HG03066 (cell line): ENCODE measurements at regions not wholly inside any gene's neighbourhood (a gene's known extent, or its start where the extent isn't known, plus 50 kb on each side); places are given as distances from the start of the nearest gene placed in this dataset.
A peak's percentile ranks its signal among the peaks of the same experiment; 100 is the strongest.

Experiments used
- ATAC-seq: cut with Tn5 transposase; IDR thresholded peaks from one replicate; pipeline ENCODE4 v1.9.1; 2021; ENCODE audit warnings: low read depth; ENCODE audit not compliant: unreplicated experiment

DNA sequence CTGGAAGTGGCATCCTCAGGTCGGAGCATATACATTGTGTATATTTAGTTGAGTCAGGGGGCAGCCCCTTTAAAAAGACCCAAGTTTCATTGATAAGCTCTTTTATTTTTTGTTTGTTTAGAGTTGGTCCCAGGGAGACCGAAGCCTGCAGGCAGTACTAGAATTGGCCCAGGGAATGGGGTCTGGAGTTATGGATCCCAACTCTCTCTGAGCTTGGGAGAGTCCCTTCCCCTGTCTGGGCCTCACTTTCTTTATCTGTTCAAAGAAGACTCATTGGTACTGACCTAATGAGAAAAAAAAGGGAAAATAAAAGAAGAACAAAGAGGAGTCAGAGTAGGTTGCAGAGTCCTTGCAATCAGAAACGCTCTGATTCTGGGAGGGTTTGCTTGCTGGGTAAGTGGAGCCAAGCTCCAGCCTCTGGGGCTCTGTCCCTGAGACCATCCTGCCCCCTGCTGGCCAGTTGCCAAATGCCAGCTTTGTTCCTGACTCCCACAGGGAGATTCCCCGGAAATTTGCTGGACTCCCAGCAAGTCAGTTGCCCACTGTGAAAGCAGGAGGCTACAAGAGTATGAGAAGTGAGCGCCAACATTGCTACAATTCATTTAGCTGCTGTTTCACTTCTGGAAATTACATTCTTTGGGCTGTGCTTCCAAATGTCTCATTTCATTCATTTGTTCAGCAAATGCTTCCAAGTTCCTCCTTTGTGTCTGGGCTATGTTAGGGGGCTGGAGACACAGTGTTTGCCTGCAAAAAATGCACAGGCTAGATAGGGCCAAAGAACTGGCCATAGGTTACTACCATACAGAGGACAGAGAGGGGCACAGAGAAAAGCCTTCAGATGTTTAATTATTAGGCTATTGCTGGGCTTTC is 156.2 kb downstream of the MELK start:
- ATAC-seq = peak; percentile 63

- ATAC-seq = no peak
Measured at GRCh38 chr9:36729906-36730305, 157.2 kb downstream of the MELK start.

GRCh38 chr9:36730414-36730813 is 157.7 kb downstream of the MELK start:
- ATAC-seq = no peak

DNA sequence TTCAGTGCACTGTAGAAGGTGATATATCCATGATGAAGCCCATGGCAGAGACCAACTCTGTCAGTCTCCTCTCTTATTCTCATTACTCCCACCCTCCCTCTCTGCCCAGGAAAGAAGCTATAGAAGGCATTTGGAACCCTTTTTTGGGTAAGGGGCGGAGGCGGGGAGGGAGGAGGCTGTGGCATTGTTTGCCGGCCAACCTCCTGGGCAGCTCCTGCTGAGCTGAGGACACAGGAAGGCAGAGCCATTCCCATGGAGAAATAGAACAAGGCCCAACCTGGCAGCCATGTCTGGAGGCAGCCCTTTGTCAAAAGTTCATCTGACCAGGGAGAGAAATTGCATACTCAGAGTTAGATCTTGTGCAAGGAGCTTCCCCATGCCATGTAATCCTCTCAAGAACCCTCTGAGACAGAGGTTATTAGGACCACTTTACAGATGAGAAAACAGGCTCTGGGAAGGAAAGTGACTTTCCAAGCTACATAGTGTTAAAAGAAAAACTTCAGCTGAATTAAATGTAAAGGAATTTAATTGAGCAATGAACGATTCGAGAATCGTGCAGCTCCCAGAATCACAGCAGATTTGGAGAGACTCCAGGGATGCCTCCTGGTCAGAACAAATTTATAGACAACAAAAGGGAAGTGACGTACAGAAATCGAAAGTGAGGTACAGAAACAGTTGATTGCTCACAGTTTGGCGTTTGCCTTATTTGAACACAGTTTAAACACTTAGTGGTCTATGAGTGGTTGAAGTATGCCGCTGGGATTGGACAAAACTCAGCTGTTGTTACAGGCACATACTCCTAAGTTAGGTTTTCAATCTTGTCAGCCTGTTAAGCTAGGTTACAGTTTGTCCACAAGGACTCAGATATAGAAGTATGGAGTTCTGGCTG is 158.6 kb downstream of the MELK start:
- ATAC-seq = no peak

DNA sequence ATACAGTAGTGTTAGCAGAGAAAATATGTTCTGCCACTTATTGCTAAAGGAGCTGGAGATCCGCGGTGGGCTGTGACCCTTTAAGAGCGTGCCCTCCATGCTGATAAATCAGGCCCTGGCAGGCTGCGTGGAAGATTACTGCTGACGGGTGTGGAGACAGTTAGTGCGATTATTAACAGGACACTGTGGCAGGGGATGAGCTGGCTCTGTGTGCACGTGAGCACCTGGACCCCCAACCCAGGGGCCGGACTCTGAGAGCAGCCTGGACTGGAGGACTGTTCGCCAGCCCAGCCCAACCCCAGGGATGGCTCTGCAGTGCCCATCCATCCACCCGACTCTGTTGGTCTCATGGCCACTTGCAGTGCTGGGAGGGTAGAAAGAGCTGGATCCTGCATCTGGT is 162.0 kb downstream of the MELK start:
- no peak for ATAC-seq

DNA sequence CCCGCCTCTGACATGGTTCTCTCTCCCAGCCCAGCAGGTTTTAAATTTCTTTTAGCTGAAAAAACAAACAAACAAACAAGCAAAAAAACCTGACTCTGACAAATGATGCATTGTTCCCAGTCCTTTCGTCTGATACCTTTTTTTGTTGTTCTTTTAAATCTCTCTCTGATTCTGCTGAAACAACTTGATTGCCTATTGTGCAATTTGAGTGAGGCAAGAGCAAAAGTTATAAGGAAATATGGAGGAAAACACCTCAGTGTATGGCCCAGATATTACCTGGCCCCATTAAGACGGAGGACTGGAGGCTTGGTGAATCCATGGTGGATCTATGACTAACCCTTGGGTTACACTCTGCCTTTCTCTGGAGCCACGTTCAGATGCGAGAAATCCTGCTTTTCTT is 164.0 kb downstream of the MELK start:
- ATAC-seq = no peak

GRCh38 chr9:36738318-36738976 is 165.8 kb downstream of the MELK start:
- ATAC-seq = no peak

DNA sequence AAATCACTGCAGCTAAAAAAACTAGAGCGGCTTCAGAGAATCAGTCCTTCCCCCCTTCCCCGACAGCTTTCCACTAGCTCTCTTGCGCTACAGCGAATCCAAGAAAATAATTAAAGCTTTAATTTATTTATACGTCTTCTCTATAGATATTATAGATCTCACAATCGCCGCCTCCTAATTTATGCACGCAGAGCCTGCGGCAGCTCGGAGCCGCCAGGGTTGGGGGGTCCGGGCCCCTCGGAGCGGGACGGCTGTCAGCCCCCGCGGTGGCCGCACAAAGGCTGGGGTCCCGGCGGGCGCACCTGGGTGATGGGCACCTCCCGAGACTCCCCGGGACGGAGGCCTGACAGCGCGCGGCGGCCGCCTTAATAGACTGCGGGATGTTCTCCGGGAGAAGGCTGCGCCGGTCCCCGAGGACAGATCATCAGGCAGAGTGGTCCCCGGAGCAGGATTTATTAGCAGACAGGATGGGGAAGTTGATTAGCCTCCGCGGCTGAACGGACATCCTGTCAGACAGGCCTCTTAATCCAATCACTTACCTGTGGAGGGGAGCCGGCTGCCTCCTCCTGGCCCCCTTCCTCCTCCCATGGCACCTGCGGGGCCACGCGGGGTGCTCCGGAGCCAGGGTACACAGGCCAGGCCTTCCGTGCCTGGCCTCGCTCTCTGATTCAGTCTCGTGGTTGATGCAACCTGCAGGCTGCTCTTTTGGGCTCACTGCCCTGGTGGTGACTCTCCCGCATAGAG is 166.8 kb downstream of the MELK start:
- ATAC-seq = no peak

- no peak for ATAC-seq
Measured at GRCh38 chr9:36742264-36742663, 169.6 kb downstream of the MELK start.

DNA sequence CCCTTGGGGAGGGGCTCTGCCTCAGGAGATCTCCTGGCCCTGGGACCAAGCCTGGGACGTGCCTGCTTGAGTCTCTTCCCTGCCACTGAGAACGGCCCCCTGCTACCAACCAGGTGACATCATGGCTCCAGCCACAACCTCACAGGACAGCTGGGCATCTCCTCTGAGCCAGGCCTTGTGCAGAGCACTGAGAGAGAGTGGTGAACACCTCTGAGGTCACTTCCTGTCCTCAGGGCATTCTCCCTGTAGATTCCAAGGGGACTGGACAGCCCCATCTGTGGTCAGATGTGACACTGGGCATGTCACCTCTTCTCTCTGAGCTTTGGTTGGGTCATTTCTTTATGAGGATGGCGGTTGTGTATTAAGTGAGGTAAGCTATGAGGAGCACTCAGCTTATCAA is 172.0 kb downstream of the MELK start:
- ATAC-seq = no peak

- ATAC-seq = no peak
Measured at GRCh38 chr9:36745977-36746376, 173.3 kb downstream of the MELK start.

DNA sequence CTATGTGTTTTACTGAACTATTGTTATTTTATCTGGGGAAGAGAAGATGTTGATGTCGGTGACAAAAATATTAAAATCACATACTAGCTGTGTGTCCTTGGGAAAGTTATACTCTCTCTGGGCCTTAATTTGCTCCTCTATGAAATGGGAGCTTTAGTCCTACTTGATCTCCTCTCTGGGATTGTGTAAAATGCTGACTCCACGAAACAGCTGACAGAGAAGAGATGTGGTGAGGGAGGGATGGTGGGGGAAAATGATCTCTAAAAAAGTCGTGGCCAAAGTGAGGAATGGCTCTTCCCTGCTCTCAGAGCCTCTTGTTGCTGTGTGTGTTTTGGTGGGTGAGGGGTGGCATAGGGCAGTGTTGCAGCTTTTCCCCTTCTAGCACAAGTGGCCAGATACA is 173.7 kb downstream of the MELK start:
- ATAC-seq = no peak

GRCh38 chr9:36748322-36748899 is 175.7 kb downstream of the MELK start:
- no peak for ATAC-seq

- ATAC-seq = no peak
Measured at GRCh38 chr9:36749461-36749860, 176.8 kb downstream of the MELK start.

- ATAC-seq = no peak
Measured at GRCh38 chr9:36750630-36751029, 177.9 kb downstream of the MELK start.

- ATAC-seq = no peak
Measured at GRCh38 chr9:36755019-36755418, 182.3 kb downstream of the MELK start.

- ATAC-seq = no peak
Measured at GRCh38 chr9:36759141-36759540, 186.4 kb downstream of the MELK start.

- no peak for ATAC-seq
Measured at GRCh38 chr9:36759976-36760375, 187.3 kb downstream of the MELK start.

DNA sequence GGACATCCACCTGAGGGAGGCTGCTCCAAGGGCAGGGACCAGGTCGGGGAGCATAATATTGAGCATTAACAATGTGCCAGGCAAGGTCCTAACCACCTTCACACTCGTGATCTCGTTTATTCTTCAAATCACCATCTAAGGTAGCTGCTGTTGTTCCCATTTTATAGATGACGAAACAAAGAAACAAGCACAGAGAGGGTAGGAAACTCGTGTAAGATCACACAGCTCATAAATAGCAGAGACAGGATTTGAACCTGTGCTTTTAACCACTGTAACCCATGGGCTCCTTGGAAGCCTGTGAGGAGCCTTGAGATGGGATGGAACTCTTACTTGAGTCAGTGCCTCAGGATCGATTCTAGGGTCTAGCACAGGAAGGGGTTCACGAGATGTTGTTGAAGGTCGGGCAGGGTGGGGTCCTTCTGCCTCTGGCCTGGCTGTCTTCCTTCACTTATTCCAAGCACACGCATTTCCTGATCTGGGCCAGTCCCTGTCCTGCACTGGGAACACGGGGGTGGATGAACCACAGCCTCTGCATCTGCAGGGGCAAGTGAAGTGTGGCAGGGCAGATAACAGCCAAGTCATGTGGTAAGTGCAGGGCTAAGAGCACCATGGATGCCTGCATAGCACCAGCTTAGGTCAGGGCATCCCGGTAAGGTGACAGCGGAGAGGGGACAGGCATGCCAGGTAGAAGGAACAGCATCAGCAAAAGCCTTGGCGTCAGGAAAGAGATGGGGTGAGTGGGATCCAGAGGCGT is 188.1 kb downstream of the MELK start:
- no peak for ATAC-seq
